Astrocyte (in vitro differentiated cells and primary cell): ENCODE measurements at regions not wholly inside any gene's neighbourhood (a gene's known extent, or its start where the extent isn't known, plus 50 kb on each side); places are given as distances from the start of the nearest gene placed in this dataset.

Source experiments
- DNase-seq: peaks from one replicate; pipeline ENCODE4 v3.0.0-alpha.2; 2010; ENCODE audit warnings: low read depth
- FAIRE-seq: peaks from 2 replicates; lab custom pipeline; 2011; peaks lifted over from hg19 to GRCh38; lab: Jason Lieb, UNC
- H2AFZ ChIP-seq: 2 replicates; pipeline ENCODE4 v1.6.0; 2012; ENCODE audit warnings: low read depth, low read length, inconsistent platforms
- H3K27ac ChIP-seq: 2 replicates; pipeline ENCODE4 v1.5.1; 2011; ENCODE audit warnings: low read depth, low read length, inconsistent platforms
- H3K27me3 ChIP-seq: 2 replicates; pipeline ENCODE4 v1.6.0; 2011; ENCODE audit warnings: low read length, inconsistent platforms; ENCODE audit not compliant: insufficient read depth
- H3K36me3 ChIP-seq: 2 replicates; pipeline ENCODE4 v1.5.1; 2011; ENCODE audit warnings: low read length, inconsistent platforms; ENCODE audit not compliant: insufficient read depth
- H3K4me1 ChIP-seq: 2 replicates; pipeline ENCODE4 v1.5.1; 2011; ENCODE audit warnings: low read length, inconsistent platforms; ENCODE audit not compliant: insufficient read depth
- H3K4me2 ChIP-seq: 2 replicates; pipeline ENCODE4 v1.6.0; 2012; ENCODE audit warnings: low read length, inconsistent platforms
- H3K4me3 ChIP-seq: 2 replicates; pipeline ENCODE4 v1.5.1; 2011; ENCODE audit warnings: low read depth, mild to moderate bottlenecking, low read length, inconsistent platforms; ENCODE audit not compliant: insufficient read depth
- H3K79me2 ChIP-seq: 2 replicates; pipeline ENCODE4 v1.6.0; 2012; ENCODE audit warnings: mild to moderate bottlenecking, low read length, inconsistent platforms; ENCODE audit not compliant: insufficient read depth
- H3K9ac ChIP-seq: 2 replicates; pipeline ENCODE4 v1.6.0; 2012; ENCODE audit warnings: mild to moderate bottlenecking, low read length, inconsistent platforms
- H3K9me3 ChIP-seq: 2 replicates; pipeline ENCODE4 v1.5.1; 2012; ENCODE audit warnings: low read depth, mild to moderate bottlenecking, low read length, inconsistent platforms; ENCODE audit not compliant: insufficient read depth
- H4K20me1 ChIP-seq: 2 replicates; pipeline ENCODE4 v1.6.0; 2012; ENCODE audit warnings: low read length, inconsistent platforms; ENCODE audit not compliant: insufficient read depth
- H3K27ac Mint-ChIP-seq: one replicate; pipeline ENCODE4 v1.8.0; 2021; ENCODE audit warnings: mild to moderate bottlenecking, mixed read lengths; ENCODE audit not compliant: unreplicated experiment
- H3K27me3 Mint-ChIP-seq: one replicate; pipeline ENCODE4 v1.8.0; 2021; ENCODE audit warnings: low read depth, mixed read lengths; ENCODE audit not compliant: unreplicated experiment
- H3K36me3 Mint-ChIP-seq: one replicate; pipeline ENCODE4 v1.8.0; 2021; ENCODE audit warnings: low read depth, mixed read lengths; ENCODE audit not compliant: unreplicated experiment
- H3K4me1 Mint-ChIP-seq: one replicate; pipeline ENCODE4 v1.8.0; 2021; ENCODE audit warnings: low read depth, mixed read lengths; ENCODE audit not compliant: unreplicated experiment
- H3K4me3 Mint-ChIP-seq: one replicate; pipeline ENCODE4 v1.8.0; 2021; ENCODE audit warnings: mild to moderate bottlenecking, moderate library complexity, mixed read lengths; ENCODE audit not compliant: unreplicated experiment
- H3K9me3 Mint-ChIP-seq: one replicate; pipeline ENCODE4 v1.8.0; 2021; ENCODE audit warnings: mild to moderate bottlenecking, mixed read lengths; ENCODE audit not compliant: unreplicated experiment
- EZH2 ChIP-seq: IDR thresholded peaks from 2 replicates; pipeline ENCODE4 v1.6.1; 2012; ENCODE audit warnings: mild to moderate bottlenecking, low read length, inconsistent platforms; ENCODE audit not compliant: insufficient read depth
- TF ChIP-seq, protein P1 (sequence below): IDR thresholded peaks from 2 replicates; pipeline ENCODE4 v1.5.1; 2011; ENCODE audit warnings: low read depth, mild to moderate bottlenecking, inconsistent platforms, low read length, moderate library complexity; ENCODE audit not compliant: insufficient read depth

GRCh38 chr3:115562636-115563267 lies 60.6 kb upstream of the GAP43 start:
- Histone ChIP-seq H3K4me2 (no peak overlapping the region), H3K4me3 (no peak overlapping the region), H2AFZ (no peak overlapping the region), H3K4me1 (no peaks in the 10 kb centered on the region), H4K20me1 (no peaks in the 10 kb centered on the region), H3K79me2 (no peaks in the 10 kb centered on the region), H3K9me3 (no peaks in the 10 kb centered on the region), H3K9ac (no peak overlapping the region), H3K27me3 (no peaks in the 10 kb centered on the region), H3K27ac (no peak overlapping the region), H3K36me3 (no peaks in the 10 kb centered on the region)
- Mint-ChIP-seq H3K27ac (no peak overlapping the region), H3K9me3 (no peaks in the 10 kb centered on the region), H3K4me1 (no peaks in the 10 kb centered on the region), H3K27me3 (peaks cover 3% of the 10 kb centered on the region), H3K4me3 (no peak overlapping the region), H3K36me3 (no peaks in the 10 kb centered on the region)
- TF ChIP-seq, protein P1, sequence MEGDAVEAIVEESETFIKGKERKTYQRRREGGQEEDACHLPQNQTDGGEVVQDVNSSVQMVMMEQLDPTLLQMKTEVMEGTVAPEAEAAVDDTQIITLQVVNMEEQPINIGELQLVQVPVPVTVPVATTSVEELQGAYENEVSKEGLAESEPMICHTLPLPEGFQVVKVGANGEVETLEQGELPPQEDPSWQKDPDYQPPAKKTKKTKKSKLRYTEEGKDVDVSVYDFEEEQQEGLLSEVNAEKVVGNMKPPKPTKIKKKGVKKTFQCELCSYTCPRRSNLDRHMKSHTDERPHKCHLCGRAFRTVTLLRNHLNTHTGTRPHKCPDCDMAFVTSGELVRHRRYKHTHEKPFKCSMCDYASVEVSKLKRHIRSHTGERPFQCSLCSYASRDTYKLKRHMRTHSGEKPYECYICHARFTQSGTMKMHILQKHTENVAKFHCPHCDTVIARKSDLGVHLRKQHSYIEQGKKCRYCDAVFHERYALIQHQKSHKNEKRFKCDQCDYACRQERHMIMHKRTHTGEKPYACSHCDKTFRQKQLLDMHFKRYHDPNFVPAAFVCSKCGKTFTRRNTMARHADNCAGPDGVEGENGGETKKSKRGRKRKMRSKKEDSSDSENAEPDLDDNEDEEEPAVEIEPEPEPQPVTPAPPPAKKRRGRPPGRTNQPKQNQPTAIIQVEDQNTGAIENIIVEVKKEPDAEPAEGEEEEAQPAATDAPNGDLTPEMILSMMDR = no peak
- TF ChIP-seq EZH2 = no peak
- DNase-seq (no peak), FAIRE-seq (no peak)

GRCh38 chr3:115563984-115564383 lies 59.3 kb upstream of the GAP43 start:
- Mint-ChIP-seq H3K4me3 (no peak overlapping the region), H3K9me3 (no peaks in the 10 kb centered on the region), H3K4me1 (no peaks in the 10 kb centered on the region), H3K27ac (no peak overlapping the region), H3K27me3 (peaks cover 3% of the 10 kb centered on the region), H3K36me3 (no peaks in the 10 kb centered on the region)
- DNase-seq (no peak), FAIRE-seq (no peak)
- Histone ChIP-seq H3K27me3 (no peaks in the 10 kb centered on the region), H3K27ac (no peak overlapping the region), H3K79me2 (no peaks in the 10 kb centered on the region), H3K4me1 (no peaks in the 10 kb centered on the region), H3K4me2 (no peak overlapping the region), H3K9me3 (no peaks in the 10 kb centered on the region), H4K20me1 (no peaks in the 10 kb centered on the region), H2AFZ (no peak overlapping the region), H3K9ac (no peak overlapping the region), H3K4me3 (no peak overlapping the region), H3K36me3 (no peaks in the 10 kb centered on the region)
- TF ChIP-seq, protein P1 = no peak
- no peak for TF ChIP-seq EZH2

- no peaks in the 10 kb centered on the region for H3K79me2 ChIP-seq
- FAIRE-seq = no peak
- no peak overlapping the region for H3K27ac Mint-ChIP-seq
- no peaks in the 10 kb centered on the region for H3K9me3 Mint-ChIP-seq
- H3K27me3 ChIP-seq = no peaks in the 10 kb centered on the region
- H3K4me2 ChIP-seq = no peak overlapping the region
- no peak overlapping the region for H3K4me3 Mint-ChIP-seq
- H3K27ac ChIP-seq = no peak overlapping the region
- DNase-seq = no peak
- no peaks in the 10 kb centered on the region for H3K36me3 ChIP-seq
- no peaks in the 10 kb centered on the region for H3K4me1 Mint-ChIP-seq
- H3K36me3 Mint-ChIP-seq = no peaks in the 10 kb centered on the region
- no peaks in the 10 kb centered on the region for H4K20me1 ChIP-seq
- H3K4me3 ChIP-seq = no peak overlapping the region
- TF ChIP-seq, protein P1 = no peak
- no peak for TF ChIP-seq EZH2
- no peak overlapping the region for H3K9ac ChIP-seq
- H2AFZ ChIP-seq = no peak overlapping the region
- peaks cover 3% of the 10 kb centered on the region for H3K27me3 Mint-ChIP-seq
- H3K4me1 ChIP-seq = no peaks in the 10 kb centered on the region
- no peaks in the 10 kb centered on the region for H3K9me3 ChIP-seq
Measured at GRCh38 chr3:115571413-115571812, 51.9 kb upstream of the GAP43 start.
